ENCODE measurements at regions not wholly inside any gene's neighbourhood (a gene's known extent, or its start where the extent isn't known, plus 50 kb on each side); places are given as distances from the start of the nearest gene placed in this dataset.

DNA sequence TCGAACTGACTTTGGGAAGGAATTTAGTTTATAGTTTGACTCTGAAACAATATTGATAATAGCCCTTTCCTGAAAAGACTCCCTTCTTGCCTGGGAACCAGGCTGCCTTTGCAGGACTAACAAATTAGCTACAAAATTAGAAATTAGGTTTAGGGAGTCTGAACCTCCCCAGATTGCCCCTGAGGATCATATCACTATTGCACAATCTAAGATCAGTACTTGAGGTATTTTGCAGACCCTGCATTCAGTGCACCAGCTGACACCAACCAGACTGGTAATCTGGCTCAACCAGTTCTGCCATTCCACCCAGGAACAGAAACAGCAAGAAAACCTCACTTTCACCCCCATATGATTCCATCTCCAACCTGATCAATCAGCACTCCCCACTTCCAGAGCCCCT lies 131.8 kb upstream of the GALNT5 start:
- no peaks in the 10 kb centered on the region for H3K4me1 ChIP-seq (ENCODE audit: insufficient read depth, low read length, severe bottlenecking)
- TF ChIP-seq EZH2 (IDR thresholded peaks at IDR 0.05; ENCODE audit: borderline replicate concordance, low read length) = no peak
- TF ChIP-seq, protein P1, sequence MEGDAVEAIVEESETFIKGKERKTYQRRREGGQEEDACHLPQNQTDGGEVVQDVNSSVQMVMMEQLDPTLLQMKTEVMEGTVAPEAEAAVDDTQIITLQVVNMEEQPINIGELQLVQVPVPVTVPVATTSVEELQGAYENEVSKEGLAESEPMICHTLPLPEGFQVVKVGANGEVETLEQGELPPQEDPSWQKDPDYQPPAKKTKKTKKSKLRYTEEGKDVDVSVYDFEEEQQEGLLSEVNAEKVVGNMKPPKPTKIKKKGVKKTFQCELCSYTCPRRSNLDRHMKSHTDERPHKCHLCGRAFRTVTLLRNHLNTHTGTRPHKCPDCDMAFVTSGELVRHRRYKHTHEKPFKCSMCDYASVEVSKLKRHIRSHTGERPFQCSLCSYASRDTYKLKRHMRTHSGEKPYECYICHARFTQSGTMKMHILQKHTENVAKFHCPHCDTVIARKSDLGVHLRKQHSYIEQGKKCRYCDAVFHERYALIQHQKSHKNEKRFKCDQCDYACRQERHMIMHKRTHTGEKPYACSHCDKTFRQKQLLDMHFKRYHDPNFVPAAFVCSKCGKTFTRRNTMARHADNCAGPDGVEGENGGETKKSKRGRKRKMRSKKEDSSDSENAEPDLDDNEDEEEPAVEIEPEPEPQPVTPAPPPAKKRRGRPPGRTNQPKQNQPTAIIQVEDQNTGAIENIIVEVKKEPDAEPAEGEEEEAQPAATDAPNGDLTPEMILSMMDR (IDR thresholded peaks at IDR 0.05; ENCODE audit: low read length) = no peak
- no peaks in the 10 kb centered on the region for H3F3A ChIP-seq (ENCODE audit: insufficient read depth, low read length)
- H4K20me1 ChIP-seq (ENCODE audit: insufficient read depth, low read length) = no peaks in the 10 kb centered on the region
- no peak overlapping the region for H3K9ac ChIP-seq (ENCODE audit: low read length)
- H3K27ac ChIP-seq (ENCODE audit: low read depth, low read length, poor library complexity, severe bottlenecking) = no peak overlapping the region
- H3K27me3 ChIP-seq (ENCODE audit: insufficient read depth, low read length) = no peaks in the 10 kb centered on the region
- no peak overlapping the region for H3K4me3 ChIP-seq (ENCODE audit: low read depth, low read length, poor library complexity, severe bottlenecking)
- H3K4me2 ChIP-seq (ENCODE audit: low read length) = no peak overlapping the region
- no peaks in the 10 kb centered on the region for H3K9me2 ChIP-seq (ENCODE audit: low read depth, low read length)
- no peaks in the 10 kb centered on the region for H3K9me3 ChIP-seq (ENCODE audit: low read length)
- H2AFZ ChIP-seq (ENCODE audit: low read length) = no peak overlapping the region
- no peaks in the 10 kb centered on the region for H3K36me3 ChIP-seq (ENCODE audit: insufficient read depth, low read length)
- H3K79me2 ChIP-seq (ENCODE audit: insufficient read depth, low read length) = no peaks in the 10 kb centered on the region

GRCh38 chr2:157127249-157128012 lies 130.1 kb upstream of the GALNT5 start:
- no peaks in the 10 kb centered on the region for H4K20me1 ChIP-seq (ENCODE audit: insufficient read depth, low read length)
- no peak overlapping the region for H2AFZ ChIP-seq (ENCODE audit: low read length)
- H3F3A ChIP-seq (ENCODE audit: insufficient read depth, low read length) = no peaks in the 10 kb centered on the region
- H3K79me2 ChIP-seq (ENCODE audit: insufficient read depth, low read length) = no peaks in the 10 kb centered on the region
- H3K4me1 ChIP-seq (ENCODE audit: insufficient read depth, low read length, severe bottlenecking) = no peaks in the 10 kb centered on the region
- no peaks in the 10 kb centered on the region for H3K9me2 ChIP-seq (ENCODE audit: low read depth, low read length)
- no peaks in the 10 kb centered on the region for H3K9me3 ChIP-seq (ENCODE audit: low read length)
- H3K36me3 ChIP-seq (ENCODE audit: insufficient read depth, low read length) = no peaks in the 10 kb centered on the region
- TF ChIP-seq, protein P1 (IDR thresholded peaks at IDR 0.05; ENCODE audit: low read length) = no peak
- TF ChIP-seq EZH2 (IDR thresholded peaks at IDR 0.05; ENCODE audit: borderline replicate concordance, low read length) = no peak
- H3K4me3 ChIP-seq (ENCODE audit: low read depth, low read length, poor library complexity, severe bottlenecking) = no peak overlapping the region
- no peak overlapping the region for H3K9ac ChIP-seq (ENCODE audit: low read length)
- no peak overlapping the region for H3K4me2 ChIP-seq (ENCODE audit: low read length)
- H3K27me3 ChIP-seq (ENCODE audit: insufficient read depth, low read length) = no peaks in the 10 kb centered on the region
- no peak overlapping the region for H3K27ac ChIP-seq (ENCODE audit: low read depth, low read length, poor library complexity, severe bottlenecking)

DNA sequence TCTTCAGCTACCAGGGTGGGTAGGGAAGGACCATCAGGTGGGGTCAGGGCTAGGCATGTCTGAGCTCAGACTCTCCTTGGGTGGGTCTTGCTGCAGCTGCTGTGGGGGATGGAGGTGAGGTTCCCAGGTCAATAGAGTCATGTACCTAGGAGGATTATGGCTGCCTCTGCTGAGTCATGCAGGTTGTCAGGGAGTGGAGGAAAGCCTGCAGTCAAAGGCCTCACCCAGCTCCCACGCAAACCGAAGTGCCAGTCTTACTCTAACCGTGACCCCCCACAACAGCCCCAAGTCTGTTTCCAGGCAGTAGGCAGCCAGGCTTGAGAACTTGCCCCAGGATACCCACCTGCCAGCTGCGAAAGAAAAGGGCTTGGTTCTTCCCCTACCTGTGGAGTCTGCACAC lies 113.6 kb upstream of the GALNT5 start:
- Histone ChIP-seq H3K4me3 (ENCODE audit: low read depth, low read length, poor library complexity, severe bottlenecking) (no peak overlapping the region), H4K20me1 (ENCODE audit: insufficient read depth, low read length) (no peaks in the 10 kb centered on the region), H3F3A (ENCODE audit: insufficient read depth, low read length) (no peaks in the 10 kb centered on the region), H3K9me2 (ENCODE audit: low read depth, low read length) (no peaks in the 10 kb centered on the region), H3K4me1 (ENCODE audit: insufficient read depth, low read length, severe bottlenecking) (no peaks in the 10 kb centered on the region), H3K79me2 (ENCODE audit: insufficient read depth, low read length) (no peaks in the 10 kb centered on the region), H3K27ac (ENCODE audit: low read depth, low read length, poor library complexity, severe bottlenecking) (no peak overlapping the region), H3K9me3 (ENCODE audit: low read length) (no peaks in the 10 kb centered on the region), H3K9ac (ENCODE audit: low read length) (no peak overlapping the region), H3K36me3 (ENCODE audit: insufficient read depth, low read length) (no peaks in the 10 kb centered on the region), H3K27me3 (ENCODE audit: insufficient read depth, low read length) (no peaks in the 10 kb centered on the region), H2AFZ (ENCODE audit: low read length) (no peak overlapping the region), H3K4me2 (ENCODE audit: low read length) (no peak overlapping the region)
- no peak for TF ChIP-seq EZH2 (IDR thresholded peaks at IDR 0.05; ENCODE audit: borderline replicate concordance, low read length)
- TF ChIP-seq, protein P1 (IDR thresholded peaks at IDR 0.05; ENCODE audit: low read length) = no peak

Data from OCI-LY1 (cell line).